HAP-1 (cell line): ENCODE measurements at regions not wholly inside any gene's neighbourhood (a gene's known extent, or its start where the extent isn't known, plus 50 kb on each side); places are given as distances from the start of the nearest gene placed in this dataset.

Experiments
- DNase-seq, 2 experiments: peaks; one replicate each; pipeline ENCODE4 v3.0.0-alpha.2; 2016 to 2020; ENCODE audit warnings: low spot score in 2 of 2
- H3K27me3 ChIP-seq: fragments of 250-450 bp; sonication (Bioruptor Pico); 2 replicates; pipeline ENCODE4 v1.5.1; 2020; ENCODE audit warnings: low read depth, mild to moderate bottlenecking, moderate library complexity
- H3K36me3 ChIP-seq: fragments of 250-450 bp; sonication (Bioruptor Pico); replicated peaks from 2 replicates; pipeline ENCODE4 v1.5.1; 2020; ENCODE audit warnings: mild to moderate bottlenecking
- H3K4me1 ChIP-seq: fragments of 250-450 bp; sonication (Bioruptor Pico); 2 replicates; pipeline ENCODE4 v1.5.1; 2020; ENCODE audit warnings: mild to moderate bottlenecking
- H3K4me3 ChIP-seq: fragments of 250-450 bp; sonication (Bioruptor Pico); 2 replicates; pipeline ENCODE4 v1.5.1; 2020; ENCODE audit warnings: mild to moderate bottlenecking, moderate library complexity
- H3K9me3 ChIP-seq: fragments of 250-450 bp; sonication (Bioruptor Pico); 2 replicates; pipeline ENCODE4 v1.5.1; 2020; ENCODE audit warnings: mild to moderate bottlenecking, moderate library complexity
- in situ Hi-C: fragments of 300-500 bp; cut with MboI; formaldehyde crosslinking; loops from 3 replicates; pipeline ENCODE4 v1.14.3; 2020; ENCODE audit warnings: low sequenced_read_pairs, inconsistent platforms, mixed read lengths

DNA sequence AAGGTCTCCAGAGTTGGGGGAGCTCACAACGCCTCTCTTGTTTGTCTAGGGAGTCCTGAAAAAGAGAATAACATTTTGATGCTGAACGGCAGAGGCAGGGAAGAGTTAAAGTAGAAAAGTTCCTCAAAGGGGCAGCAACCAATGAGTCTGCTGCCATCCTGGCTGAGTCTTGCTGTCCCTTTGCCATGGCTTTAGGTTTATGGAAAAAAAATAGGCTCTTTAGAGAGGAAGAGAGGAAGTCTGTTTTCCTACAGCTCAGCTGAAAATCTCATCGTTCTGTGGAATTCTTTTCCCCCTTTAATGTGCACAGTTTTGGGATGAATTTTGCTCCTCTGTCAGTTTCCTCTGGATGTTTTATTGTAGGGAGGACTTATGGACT lies 314.8 kb upstream of the TBX3 start:
- Histone ChIP-seq H3K36me3 (no peaks in the 10 kb centered on the region), H3K27me3 (no peaks in the 10 kb centered on the region), H3K4me3 (no peak overlapping the region), H3K9me3 (no peaks in the 10 kb centered on the region), H3K4me1 (no peaks in the 10 kb centered on the region)
- no peak for DNase-seq
- in situ Hi-C loops: no loop called here

- in situ Hi-C loops: no loop called here
- Histone ChIP-seq H3K4me1 (no peaks in the 10 kb centered on the region), H3K27me3 (no peaks in the 10 kb centered on the region), H3K36me3 (no peaks in the 10 kb centered on the region), H3K9me3 (no peaks in the 10 kb centered on the region), H3K4me3 (no peak overlapping the region)
- DNase-seq: no peak
Observed at GRCh38 chr12:114998118-114998749, 314.3 kb upstream of the TBX3 start.

DNA sequence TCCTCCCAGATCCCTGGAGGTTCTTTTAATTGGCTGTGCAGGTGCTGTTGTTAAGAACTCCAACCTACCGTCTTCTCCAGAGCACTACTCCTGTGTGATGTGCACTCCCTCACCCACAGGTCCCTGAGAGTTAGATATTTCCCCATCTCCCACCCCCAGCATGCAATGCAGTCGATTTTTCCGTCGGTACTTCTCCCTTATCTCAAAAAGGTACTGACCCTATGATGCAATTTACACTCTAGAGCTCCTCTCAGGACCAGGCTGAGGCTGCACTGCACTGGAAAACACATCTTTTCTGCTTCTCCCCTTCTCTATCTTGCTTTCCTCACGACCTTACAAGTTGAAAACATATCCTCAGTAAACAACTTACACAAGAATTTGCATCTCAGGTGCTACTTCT lies 312.4 kb upstream of the TBX3 start:
- in situ Hi-C loops: no loop called here
- H3K27me3 ChIP-seq: no peaks in the 10 kb centered on the region
- H3K4me3 ChIP-seq: no peak overlapping the region
- no peak for DNase-seq
- H3K4me1 ChIP-seq: no peaks in the 10 kb centered on the region
- H3K9me3 ChIP-seq: no peaks in the 10 kb centered on the region
- H3K36me3 ChIP-seq: no peaks in the 10 kb centered on the region

DNA sequence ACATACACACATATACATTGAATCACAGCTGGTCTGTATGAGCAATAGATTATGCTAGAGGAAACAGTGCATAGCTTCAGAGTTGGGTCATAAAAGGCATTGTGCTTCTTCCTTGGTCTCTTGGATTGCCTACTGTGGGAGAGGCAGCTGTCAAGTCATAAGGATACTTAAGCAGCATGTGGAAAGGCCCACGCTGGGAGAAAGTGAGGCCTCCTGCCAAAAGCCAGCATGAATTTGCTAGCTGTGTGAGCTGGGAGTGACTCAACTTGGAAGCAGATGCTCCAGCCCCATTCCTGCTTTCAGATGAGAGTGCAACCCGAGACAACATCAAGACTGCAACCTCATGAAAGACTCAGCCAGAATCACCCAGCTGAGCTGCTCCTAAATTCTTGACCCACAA lies 311.9 kb upstream of the TBX3 start:
- DNase-seq: no peak
- Histone ChIP-seq H3K36me3 (no peaks in the 10 kb centered on the region), H3K27me3 (no peaks in the 10 kb centered on the region), H3K9me3 (no peaks in the 10 kb centered on the region), H3K4me3 (no peak overlapping the region), H3K4me1 (no peaks in the 10 kb centered on the region)
- in situ Hi-C loops: no loop called here

DNA sequence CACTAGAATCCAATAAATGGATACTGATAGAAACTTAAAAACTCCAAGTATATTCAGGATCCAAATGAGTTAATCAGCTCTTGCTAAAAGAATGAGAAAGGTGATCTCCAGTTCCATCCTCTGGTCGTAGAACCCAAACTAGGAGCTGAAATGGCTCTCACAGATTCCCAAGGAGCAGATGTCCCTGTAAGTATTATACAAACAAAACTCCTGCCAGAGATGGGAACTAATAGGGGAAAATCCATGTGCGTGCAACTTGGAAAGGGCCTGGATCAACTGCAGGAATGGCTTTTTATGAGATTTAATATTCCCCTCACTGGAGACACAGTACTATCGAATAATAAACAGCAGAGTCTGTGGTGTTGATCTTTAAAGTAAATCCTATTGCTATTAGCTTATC lies 309.2 kb upstream of the TBX3 start:
- DNase-seq: no peak
- in situ Hi-C loops: no loop called here
- H3K36me3 ChIP-seq: no peaks in the 10 kb centered on the region

GRCh38 chr12:114992443-114992842 lies 308.5 kb upstream of the TBX3 start:
- DNase-seq: no peak
- H3K36me3 ChIP-seq: no peaks in the 10 kb centered on the region
- no peaks in the 10 kb centered on the region for H3K4me1 ChIP-seq
- H3K27me3 ChIP-seq: no peaks in the 10 kb centered on the region
- no peak overlapping the region for H3K4me3 ChIP-seq
- no peaks in the 10 kb centered on the region for H3K9me3 ChIP-seq
- in situ Hi-C loops: no loop called here

More for the DNA sequence above, 309.2 kb upstream of the TBX3 start:
- Histone ChIP-seq H3K27me3 (no peaks in the 10 kb centered on the region), H3K4me3 (no peak overlapping the region), H3K4me1 (no peaks in the 10 kb centered on the region), H3K9me3 (no peaks in the 10 kb centered on the region)

GRCh38 chr12:114990381-114990780 lies 306.4 kb upstream of the TBX3 start:
- in situ Hi-C loops: no loop called here
- H3K4me3 ChIP-seq: no peak overlapping the region

DNA sequence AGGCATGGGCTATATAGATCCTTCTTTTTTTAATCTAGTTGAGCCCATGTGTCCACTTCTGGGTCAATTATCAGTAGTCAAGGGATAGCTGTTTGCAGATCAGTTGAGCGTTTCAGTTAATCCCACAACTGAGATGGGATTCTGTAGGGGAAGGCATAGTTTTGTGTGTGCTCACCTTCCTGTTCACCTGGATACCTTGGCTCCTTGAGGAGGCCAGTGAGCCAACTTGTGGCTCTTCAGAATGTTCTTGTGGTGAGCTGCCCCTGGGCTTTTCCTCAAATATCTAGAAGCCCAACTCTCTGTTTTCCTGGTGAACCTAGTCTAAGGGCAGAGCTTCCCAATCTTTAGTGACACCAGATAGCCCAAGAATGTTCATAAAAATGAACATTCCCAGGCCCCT lies 302.9 kb upstream of the TBX3 start:
- in situ Hi-C loops: no loop called here
- no peaks in the 10 kb centered on the region for H3K4me1 ChIP-seq
- no peaks in the 10 kb centered on the region for H3K9me3 ChIP-seq
- H3K27me3 ChIP-seq: no peaks in the 10 kb centered on the region
- no peak overlapping the region for H3K4me3 ChIP-seq
- H3K36me3 ChIP-seq: no peaks in the 10 kb centered on the region
- no peak for DNase-seq

More at GRCh38 chr12:114990381-114990780, 306.4 kb upstream of the TBX3 start:
- Histone ChIP-seq H3K9me3 (no peaks in the 10 kb centered on the region), H3K36me3 (no peaks in the 10 kb centered on the region), H3K4me1 (no peaks in the 10 kb centered on the region), H3K27me3 (no peaks in the 10 kb centered on the region)
- DNase-seq: no peak

- Histone ChIP-seq H3K27me3 (no peaks in the 10 kb centered on the region), H3K4me3 (no peak overlapping the region), H3K9me3 (no peaks in the 10 kb centered on the region), H3K4me1 (no peaks in the 10 kb centered on the region), H3K36me3 (no peaks in the 10 kb centered on the region)
- DNase-seq: no peak
- in situ Hi-C loops: no loop called here
Observed at GRCh38 chr12:114986178-114986714, 302.3 kb upstream of the TBX3 start.

- in situ Hi-C loops: no loop called here
- no peak overlapping the region for H3K4me3 ChIP-seq
- DNase-seq: no peak
Observed at GRCh38 chr12:114984634-114985061, 300.7 kb upstream of the TBX3 start.

GRCh38 chr12:114982760-114983159 lies 298.8 kb upstream of the TBX3 start:
- H3K9me3 ChIP-seq: no peaks in the 10 kb centered on the region
- H3K4me1 ChIP-seq: no peaks in the 10 kb centered on the region
- H3K27me3 ChIP-seq: no peaks in the 10 kb centered on the region
- no peak overlapping the region for H3K4me3 ChIP-seq
- H3K36me3 ChIP-seq: no peaks in the 10 kb centered on the region
- in situ Hi-C loops: no loop called here
- no peak for DNase-seq

More at GRCh38 chr12:114984634-114985061, 300.7 kb upstream of the TBX3 start:
- H3K27me3 ChIP-seq: no peaks in the 10 kb centered on the region
- H3K9me3 ChIP-seq: no peaks in the 10 kb centered on the region
- no peaks in the 10 kb centered on the region for H3K36me3 ChIP-seq
- H3K4me1 ChIP-seq: no peaks in the 10 kb centered on the region

- Histone ChIP-seq H3K9me3 (no peaks in the 10 kb centered on the region), H3K36me3 (no peaks in the 10 kb centered on the region), H3K4me1 (no peaks in the 10 kb centered on the region), H3K27me3 (no peaks in the 10 kb centered on the region), H3K4me3 (no peak overlapping the region)
- DNase-seq: no peak
- in situ Hi-C loops: no loop called here
Observed at GRCh38 chr12:114981036-114981435, 297.1 kb upstream of the TBX3 start.

DNA sequence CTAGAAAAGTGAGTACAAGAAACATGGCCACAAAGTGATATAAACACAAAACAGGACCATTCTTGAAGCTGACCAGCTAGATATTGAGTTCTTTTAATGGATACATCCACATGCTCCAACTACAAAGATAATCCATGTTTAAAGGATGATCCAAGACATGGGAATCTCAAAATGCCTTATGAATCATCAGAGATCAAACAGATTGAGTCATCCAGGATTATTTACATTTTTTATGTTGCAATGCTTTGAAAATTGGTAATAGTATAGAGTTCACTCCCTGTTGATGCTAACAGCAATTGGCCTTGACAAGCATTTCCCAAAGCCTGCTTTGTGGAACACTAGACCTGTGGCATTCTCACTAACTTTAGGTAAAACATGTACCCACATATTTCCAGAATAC lies 293.0 kb upstream of the TBX3 start:
- Histone ChIP-seq H3K27me3 (no peaks in the 10 kb centered on the region), H3K4me1 (no peaks in the 10 kb centered on the region), H3K9me3 (no peaks in the 10 kb centered on the region), H3K36me3 (no peaks in the 10 kb centered on the region), H3K4me3 (no peak overlapping the region)
- DNase-seq: no peak
- in situ Hi-C loops: no loop called here

DNA sequence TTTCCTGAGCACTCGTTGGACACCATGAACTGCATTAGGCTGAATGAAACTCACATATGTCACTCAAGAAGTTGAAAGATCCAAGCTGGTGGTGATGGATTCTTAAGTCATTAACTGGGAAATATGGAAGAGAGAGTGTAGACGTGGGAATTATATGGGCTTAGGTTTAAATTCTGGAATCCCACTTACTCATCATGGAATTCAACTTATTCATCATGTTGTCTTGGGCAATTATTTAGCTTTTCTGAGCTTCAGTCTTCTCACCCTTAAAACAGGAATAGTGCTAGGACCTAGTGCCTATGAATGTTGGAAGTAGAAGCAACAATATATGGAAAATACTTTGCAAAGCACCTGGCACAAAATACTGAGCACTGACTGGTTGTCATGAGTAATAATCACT lies 292.4 kb upstream of the TBX3 start:
- in situ Hi-C loops: no loop called here
- H3K9me3 ChIP-seq: no peaks in the 10 kb centered on the region
- no peaks in the 10 kb centered on the region for H3K27me3 ChIP-seq
- DNase-seq: no peak
- no peaks in the 10 kb centered on the region for H3K4me1 ChIP-seq
- no peak overlapping the region for H3K4me3 ChIP-seq
- H3K36me3 ChIP-seq: no peaks in the 10 kb centered on the region
